ENCODE measurements at regions not wholly inside any gene's neighbourhood (a gene's known extent, or its start where the extent isn't known, plus 50 kb on each side); places are given as distances from the start of the nearest gene placed in this dataset.

GRCh38 chr6:33949877-33950435, 146.2 kb upstream of the MLN start:
- H3K9ac ChIP-seq (ENCODE audit: low read length): no peak overlapping the region
- H3K27me3 ChIP-seq (ENCODE audit: control insufficient read depth, insufficient read depth, low read length): no peaks in the 10 kb centered on the region
- H3K9me3 ChIP-seq (ENCODE audit: control insufficient read depth, low read depth, low read length): no peaks in the 10 kb centered on the region
- no peak overlapping the region for H3K27ac ChIP-seq (ENCODE audit: low read length)
- no peaks in the 10 kb centered on the region for H3K36me3 ChIP-seq (ENCODE audit: control insufficient read depth, low read depth, low read length)
- peaks cover 11% of the 10 kb centered on the region for H3K4me1 ChIP-seq (ENCODE audit: control insufficient read depth, low read depth, low read length)
- H3K4me3 ChIP-seq (ENCODE audit: low read length): no peak overlapping the region

GRCh38 chr6:33949111-33949510, 145.3 kb upstream of the MLN start:
- no peaks in the 10 kb centered on the region for H3K27me3 ChIP-seq (ENCODE audit: control insufficient read depth, insufficient read depth, low read length)
- no peak overlapping the region for H3K4me3 ChIP-seq (ENCODE audit: low read length)
- H3K27ac ChIP-seq (ENCODE audit: low read length): no peak overlapping the region
- H3K4me1 ChIP-seq (ENCODE audit: control insufficient read depth, low read depth, low read length): peaks cover 11% of the 10 kb centered on the region
- no peak overlapping the region for H3K9ac ChIP-seq (ENCODE audit: low read length)
- H3K36me3 ChIP-seq (ENCODE audit: control insufficient read depth, low read depth, low read length): no peaks in the 10 kb centered on the region
- H3K9me3 ChIP-seq (ENCODE audit: control insufficient read depth, low read depth, low read length): no peaks in the 10 kb centered on the region

GRCh38 chr6:33947916-33948594, 144.3 kb upstream of the MLN start:
- H3K27ac ChIP-seq (ENCODE audit: low read length): no peak overlapping the region
- H3K9ac ChIP-seq (ENCODE audit: low read length): no peak overlapping the region
- H3K4me1 ChIP-seq (ENCODE audit: control insufficient read depth, low read depth, low read length): peaks cover 11% of the 10 kb centered on the region
- no peak overlapping the region for H3K4me3 ChIP-seq (ENCODE audit: low read length)
- H3K36me3 ChIP-seq (ENCODE audit: control insufficient read depth, low read depth, low read length): no peaks in the 10 kb centered on the region
- no peaks in the 10 kb centered on the region for H3K9me3 ChIP-seq (ENCODE audit: control insufficient read depth, low read depth, low read length)
- H3K27me3 ChIP-seq (ENCODE audit: control insufficient read depth, insufficient read depth, low read length): no peaks in the 10 kb centered on the region

DNA sequence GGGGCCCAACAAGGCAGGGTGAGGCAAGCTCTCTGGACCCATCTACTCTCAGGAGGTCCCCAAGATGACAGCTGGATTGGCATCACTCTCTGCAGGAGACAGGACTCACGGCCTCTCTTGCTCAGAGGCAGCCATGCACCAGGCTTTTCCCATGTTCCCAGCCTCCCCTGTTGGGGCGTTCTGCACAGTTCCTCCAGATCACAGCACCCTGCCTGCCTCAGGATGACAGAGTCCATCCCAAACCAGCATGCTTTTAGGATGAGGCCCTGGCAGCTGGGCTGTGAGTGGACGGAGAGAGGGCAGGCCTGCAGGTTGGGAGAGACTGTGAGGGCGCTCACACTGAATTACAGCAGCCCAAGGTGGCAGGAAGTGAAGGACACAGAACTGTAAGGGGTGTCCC, 143.2 kb upstream of the MLN start:
- H3K27me3 ChIP-seq (ENCODE audit: control insufficient read depth, insufficient read depth, low read length): no peaks in the 10 kb centered on the region
- no peak overlapping the region for H3K4me3 ChIP-seq (ENCODE audit: low read length)
- no peaks in the 10 kb centered on the region for H3K36me3 ChIP-seq (ENCODE audit: control insufficient read depth, low read depth, low read length)
- H3K4me1 ChIP-seq (ENCODE audit: control insufficient read depth, low read depth, low read length): peaks cover 11% of the 10 kb centered on the region
- no peak overlapping the region for H3K27ac ChIP-seq (ENCODE audit: low read length)
- H3K9ac ChIP-seq (ENCODE audit: low read length): no peak overlapping the region
- H3K9me3 ChIP-seq (ENCODE audit: control insufficient read depth, low read depth, low read length): no peaks in the 10 kb centered on the region

DNA sequence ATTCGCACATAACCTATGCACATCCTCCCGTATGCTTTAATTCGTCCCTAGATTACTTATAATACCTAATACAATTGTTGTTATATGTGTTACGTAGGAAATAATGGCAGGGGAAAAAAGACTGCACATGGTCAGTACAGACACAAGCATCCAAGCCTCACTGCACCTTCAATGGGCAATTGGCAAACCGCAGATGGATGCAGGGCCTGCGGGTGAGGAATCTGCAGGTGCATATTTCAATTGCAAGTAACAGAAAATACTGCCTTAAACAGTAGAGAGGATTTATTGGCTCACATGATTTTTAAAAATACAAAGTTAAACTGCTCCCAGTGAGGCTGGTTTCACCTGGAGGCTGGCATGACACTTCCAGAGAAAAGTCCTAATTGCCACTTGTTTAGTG, 142.1 kb upstream of the MLN start:
- peaks cover 7% of the 10 kb centered on the region for H3K4me1 ChIP-seq (ENCODE audit: control insufficient read depth, low read depth, low read length)
- no peaks in the 10 kb centered on the region for H3K36me3 ChIP-seq (ENCODE audit: control insufficient read depth, low read depth, low read length)
- H3K4me3 ChIP-seq (ENCODE audit: low read length): no peak overlapping the region
- no peak overlapping the region for H3K9ac ChIP-seq (ENCODE audit: low read length)
- no peaks in the 10 kb centered on the region for H3K9me3 ChIP-seq (ENCODE audit: control insufficient read depth, low read depth, low read length)
- H3K27me3 ChIP-seq (ENCODE audit: control insufficient read depth, insufficient read depth, low read length): no peaks in the 10 kb centered on the region
- H3K27ac ChIP-seq (ENCODE audit: low read length): no peak overlapping the region

GRCh38 chr6:33944686-33945411, 141.0 kb upstream of the MLN start:
- no peak overlapping the region for H3K4me3 ChIP-seq (ENCODE audit: low read length)
- no peaks in the 10 kb centered on the region for H3K9me3 ChIP-seq (ENCODE audit: control insufficient read depth, low read depth, low read length)
- H3K9ac ChIP-seq (ENCODE audit: low read length): no peak overlapping the region
- H3K36me3 ChIP-seq (ENCODE audit: control insufficient read depth, low read depth, low read length): no peaks in the 10 kb centered on the region
- no peaks in the 10 kb centered on the region for H3K27me3 ChIP-seq (ENCODE audit: control insufficient read depth, insufficient read depth, low read length)
- H3K4me1 ChIP-seq (ENCODE audit: control insufficient read depth, low read depth, low read length): no peaks in the 10 kb centered on the region
- H3K27ac ChIP-seq (ENCODE audit: low read length): no peak overlapping the region

GRCh38 chr6:33936886-33937285, 133.1 kb upstream of the MLN start:
- H3K4me1 ChIP-seq (ENCODE audit: control insufficient read depth, low read depth, low read length): no peaks in the 10 kb centered on the region
- H3K27ac ChIP-seq (ENCODE audit: low read length): no peak overlapping the region
- H3K36me3 ChIP-seq (ENCODE audit: control insufficient read depth, low read depth, low read length): no peaks in the 10 kb centered on the region
- no peaks in the 10 kb centered on the region for H3K9me3 ChIP-seq (ENCODE audit: control insufficient read depth, low read depth, low read length)
- no peak overlapping the region for H3K9ac ChIP-seq (ENCODE audit: low read length)
- no peaks in the 10 kb centered on the region for H3K27me3 ChIP-seq (ENCODE audit: control insufficient read depth, insufficient read depth, low read length)
- no peak overlapping the region for H3K4me3 ChIP-seq (ENCODE audit: low read length)

GRCh38 chr6:33935439-33936080, 131.8 kb upstream of the MLN start:
- Histone ChIP-seq H3K4me3 (ENCODE audit: low read length) (no peak overlapping the region), H3K27ac (ENCODE audit: low read length) (no peak overlapping the region), H3K9me3 (ENCODE audit: control insufficient read depth, low read depth, low read length) (no peaks in the 10 kb centered on the region), H3K36me3 (ENCODE audit: control insufficient read depth, low read depth, low read length) (no peaks in the 10 kb centered on the region), H3K27me3 (ENCODE audit: control insufficient read depth, insufficient read depth, low read length) (no peaks in the 10 kb centered on the region), H3K9ac (ENCODE audit: low read length) (no peak overlapping the region), H3K4me1 (ENCODE audit: control insufficient read depth, low read depth, low read length) (no peaks in the 10 kb centered on the region)

- H3K9me3 ChIP-seq (ENCODE audit: control insufficient read depth, low read depth, low read length): no peaks in the 10 kb centered on the region
- H3K4me3 ChIP-seq (ENCODE audit: low read length): no peak overlapping the region
- no peak overlapping the region for H3K27ac ChIP-seq (ENCODE audit: low read length)
- no peaks in the 10 kb centered on the region for H3K36me3 ChIP-seq (ENCODE audit: control insufficient read depth, low read depth, low read length)
- no peaks in the 10 kb centered on the region for H3K27me3 ChIP-seq (ENCODE audit: control insufficient read depth, insufficient read depth, low read length)
- no peak overlapping the region for H3K9ac ChIP-seq (ENCODE audit: low read length)
- no peaks in the 10 kb centered on the region for H3K4me1 ChIP-seq (ENCODE audit: control insufficient read depth, low read depth, low read length)
Measured at GRCh38 chr6:33934731-33935270, 131.0 kb upstream of the MLN start.

GRCh38 chr6:33933101-33933500, 129.3 kb upstream of the MLN start:
- H3K27me3 ChIP-seq (ENCODE audit: control insufficient read depth, insufficient read depth, low read length): no peaks in the 10 kb centered on the region
- H3K36me3 ChIP-seq (ENCODE audit: control insufficient read depth, low read depth, low read length): no peaks in the 10 kb centered on the region
- no peak overlapping the region for H3K4me3 ChIP-seq (ENCODE audit: low read length)
- no peak overlapping the region for H3K27ac ChIP-seq (ENCODE audit: low read length)
- no peak overlapping the region for H3K9ac ChIP-seq (ENCODE audit: low read length)
- peaks cover 3% of the 10 kb centered on the region for H3K9me3 ChIP-seq (ENCODE audit: control insufficient read depth, low read depth, low read length)
- no peaks in the 10 kb centered on the region for H3K4me1 ChIP-seq (ENCODE audit: control insufficient read depth, low read depth, low read length)

DNA sequence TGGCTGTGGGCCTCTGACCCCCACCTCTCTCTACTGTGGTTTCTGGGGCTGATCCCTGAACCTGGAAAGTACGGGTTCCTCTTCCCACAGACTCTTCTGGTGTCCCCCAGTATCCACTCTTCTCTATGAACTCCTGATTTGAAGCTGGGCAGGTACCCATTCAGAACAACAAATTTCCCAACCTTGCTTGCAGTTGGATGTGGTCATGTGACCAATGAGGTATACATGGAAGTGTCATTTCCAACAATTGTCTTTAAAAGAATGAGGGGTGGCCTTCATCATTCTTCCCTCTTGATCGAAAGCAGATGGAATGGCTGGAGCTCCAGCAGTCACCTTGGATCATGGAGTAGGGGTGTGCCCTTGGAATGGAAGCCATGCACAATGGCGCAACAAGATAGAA, 128.0 kb upstream of the MLN start:
- Histone ChIP-seq H3K9ac (ENCODE audit: low read length) (no peak overlapping the region), H3K27me3 (ENCODE audit: control insufficient read depth, insufficient read depth, low read length) (no peaks in the 10 kb centered on the region), H3K36me3 (ENCODE audit: control insufficient read depth, low read depth, low read length) (no peaks in the 10 kb centered on the region), H3K4me1 (ENCODE audit: control insufficient read depth, low read depth, low read length) (peaks cover 9% of the 10 kb centered on the region), H3K4me3 (ENCODE audit: low read length) (no peak overlapping the region), H3K27ac (ENCODE audit: low read length) (no peak overlapping the region), H3K9me3 (ENCODE audit: control insufficient read depth, low read depth, low read length) (peaks cover 3% of the 10 kb centered on the region)
